ENCODE measurements at regions not wholly inside any gene's neighbourhood (a gene's known extent, or its start where the extent isn't known, plus 50 kb on each side); places are given as distances from the start of the nearest gene placed in this dataset.

- H3K9me3 ChIP-seq (ENCODE audit: control insufficient read depth, insufficient read depth, low read length): no peaks in the 10 kb centered on the region
- H3K4me1 ChIP-seq (ENCODE audit: control insufficient read depth, insufficient read depth, low read length): peaks cover 9% of the 10 kb centered on the region; the same call in 1 of the 2 replicates
These were observed 340.5 kb upstream of the KYNU start for GRCh38 chr2:142536966-142537365.

DNA sequence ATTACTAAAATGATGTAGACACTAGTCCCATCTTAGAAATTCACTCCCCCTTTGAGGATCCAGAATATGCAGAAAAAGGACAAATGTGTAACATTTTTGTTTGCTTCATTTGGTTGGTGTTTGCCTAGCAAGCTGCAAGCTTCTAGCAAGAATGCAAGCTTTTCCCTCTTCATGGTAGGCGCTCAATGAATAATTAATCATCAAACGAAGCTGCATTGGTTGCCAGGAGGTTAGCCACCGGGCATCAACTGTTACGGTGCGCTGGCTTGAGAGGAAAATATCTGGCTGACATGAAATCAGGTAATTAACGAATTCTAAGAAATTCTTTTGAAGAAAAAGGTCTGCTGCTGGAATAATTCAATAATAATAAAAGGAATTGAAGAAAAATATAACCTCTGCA, 341.0 kb upstream of the KYNU start:
- Histone ChIP-seq H3K9ac (ENCODE audit: low read depth, low read length) (no peak overlapping the region), H3K36me3 (ENCODE audit: control insufficient read depth, insufficient read depth, low read length) (no peaks in the 10 kb centered on the region), H3K4me3 (ENCODE audit: low read depth, low read length) (no peak overlapping the region), H3K27me3 (ENCODE audit: control insufficient read depth, insufficient read depth, low read length) (no peaks in the 10 kb centered on the region), H3K9me3 (ENCODE audit: control insufficient read depth, insufficient read depth, low read length) (no peaks in the 10 kb centered on the region), H3K27ac (ENCODE audit: low read depth, low read length) (no peak overlapping the region), H3K4me1 (ENCODE audit: control insufficient read depth, insufficient read depth, low read length) (peaks cover 9% of the 10 kb centered on the region; the same call in 1 of the 2 replicates)

More at GRCh38 chr2:142536966-142537365, 340.5 kb upstream of the KYNU start:
- H3K27ac ChIP-seq (ENCODE audit: low read depth, low read length): no peak overlapping the region
- no peaks in the 10 kb centered on the region for H3K27me3 ChIP-seq (ENCODE audit: control insufficient read depth, insufficient read depth, low read length)
- no peaks in the 10 kb centered on the region for H3K36me3 ChIP-seq (ENCODE audit: control insufficient read depth, insufficient read depth, low read length)
- H3K4me3 ChIP-seq (ENCODE audit: low read depth, low read length): no peak overlapping the region
- no peak overlapping the region for H3K9ac ChIP-seq (ENCODE audit: low read depth, low read length)

GRCh38 chr2:142535311-142535710, 342.2 kb upstream of the KYNU start:
- Histone ChIP-seq H3K4me1 (ENCODE audit: control insufficient read depth, insufficient read depth, low read length) (peaks cover 9% of the 10 kb centered on the region; the same call in 1 of the 2 replicates), H3K4me3 (ENCODE audit: low read depth, low read length) (no peak overlapping the region), H3K27me3 (ENCODE audit: control insufficient read depth, insufficient read depth, low read length) (no peaks in the 10 kb centered on the region), H3K27ac (ENCODE audit: low read depth, low read length) (no peak overlapping the region), H3K9me3 (ENCODE audit: control insufficient read depth, insufficient read depth, low read length) (no peaks in the 10 kb centered on the region), H3K36me3 (ENCODE audit: control insufficient read depth, insufficient read depth, low read length) (no peaks in the 10 kb centered on the region), H3K9ac (ENCODE audit: low read depth, low read length) (no peak overlapping the region)

DNA sequence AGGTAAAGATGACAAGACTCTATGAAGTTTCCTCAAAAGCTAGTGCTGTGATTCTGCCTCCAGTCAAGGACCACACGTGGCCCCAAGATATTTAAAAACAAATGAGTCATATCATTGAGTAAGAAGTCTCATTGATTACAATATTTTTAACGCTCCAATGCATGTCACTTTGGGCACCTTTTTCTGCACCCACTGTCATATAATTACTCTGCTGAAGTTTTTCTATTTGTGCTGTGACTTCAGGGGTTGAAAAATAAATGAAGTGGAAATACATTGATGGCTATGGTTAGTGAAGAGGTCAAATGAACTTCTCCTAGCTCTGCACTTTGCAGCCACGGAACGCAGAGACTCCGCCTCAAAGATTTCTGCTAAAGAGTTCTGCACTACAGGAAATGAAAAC, 344.3 kb upstream of the KYNU start:
- H3K4me3 ChIP-seq (ENCODE audit: low read depth, low read length): no peak overlapping the region
- H3K27me3 ChIP-seq (ENCODE audit: control insufficient read depth, insufficient read depth, low read length): no peaks in the 10 kb centered on the region
- H3K27ac ChIP-seq (ENCODE audit: low read depth, low read length): no peak overlapping the region
- no peaks in the 10 kb centered on the region for H3K9me3 ChIP-seq (ENCODE audit: control insufficient read depth, insufficient read depth, low read length)
- no peak overlapping the region for H3K9ac ChIP-seq (ENCODE audit: low read depth, low read length)
- peaks cover 9% of the 10 kb centered on the region; the same call in 1 of the 2 replicates for H3K4me1 ChIP-seq (ENCODE audit: control insufficient read depth, insufficient read depth, low read length)
- no peaks in the 10 kb centered on the region for H3K36me3 ChIP-seq (ENCODE audit: control insufficient read depth, insufficient read depth, low read length)

DNA sequence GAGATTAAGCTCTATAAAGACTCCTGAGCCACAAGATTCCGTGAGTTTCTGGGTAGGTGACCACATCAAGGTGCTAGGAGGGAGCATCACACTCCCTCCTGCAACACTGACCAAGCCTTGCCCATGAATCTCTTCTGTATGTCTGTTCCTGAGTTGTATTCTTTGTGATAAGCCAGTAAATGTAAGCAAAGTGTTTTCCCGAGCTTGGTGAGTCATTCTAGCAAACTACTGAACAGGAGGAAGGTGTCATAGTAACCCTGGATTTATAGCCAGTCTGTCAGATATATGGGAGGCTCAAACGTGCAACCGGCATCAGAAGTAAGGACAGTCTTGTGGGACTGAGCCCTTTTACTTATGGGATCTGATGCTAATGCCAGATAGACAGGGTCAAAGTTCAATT, 346.1 kb upstream of the KYNU start:
- H3K4me1 ChIP-seq (ENCODE audit: control insufficient read depth, insufficient read depth, low read length): no peaks in the 10 kb centered on the region
- no peaks in the 10 kb centered on the region for H3K27me3 ChIP-seq (ENCODE audit: control insufficient read depth, insufficient read depth, low read length)
- H3K27ac ChIP-seq (ENCODE audit: low read depth, low read length): no peak overlapping the region
- H3K36me3 ChIP-seq (ENCODE audit: control insufficient read depth, insufficient read depth, low read length): no peaks in the 10 kb centered on the region
- no peaks in the 10 kb centered on the region for H3K9me3 ChIP-seq (ENCODE audit: control insufficient read depth, insufficient read depth, low read length)
- no peak overlapping the region for H3K4me3 ChIP-seq (ENCODE audit: low read depth, low read length)
- H3K9ac ChIP-seq (ENCODE audit: low read depth, low read length): no peak overlapping the region

DNA sequence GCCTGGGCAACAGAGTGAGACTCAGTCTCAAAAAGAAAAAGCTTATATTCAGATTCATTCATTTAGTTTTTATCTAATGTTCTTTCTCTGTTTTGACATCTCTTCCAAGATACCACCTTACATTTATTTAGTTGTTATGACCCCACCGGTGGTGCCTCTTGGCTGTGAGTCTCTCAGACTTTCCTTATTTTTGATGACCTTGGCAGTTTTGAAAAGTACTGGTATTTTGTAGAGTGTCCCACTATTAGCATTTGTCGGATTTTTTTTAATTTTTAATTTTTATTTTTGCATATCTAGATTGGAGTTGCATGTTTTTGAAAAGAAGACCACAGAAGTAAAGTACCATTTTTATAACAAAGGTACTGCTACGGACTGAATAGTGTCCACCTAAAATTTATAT, 351.7 kb upstream of the KYNU start:
- no peak overlapping the region for H3K4me3 ChIP-seq (ENCODE audit: low read depth, low read length)

GRCh38 chr2:142521492-142521891, 356.0 kb upstream of the KYNU start:
- H3K4me1 ChIP-seq (ENCODE audit: control insufficient read depth, insufficient read depth, low read length): no peaks in the 10 kb centered on the region
- no peak overlapping the region for H3K27ac ChIP-seq (ENCODE audit: low read depth, low read length)
- H3K36me3 ChIP-seq (ENCODE audit: control insufficient read depth, insufficient read depth, low read length): no peaks in the 10 kb centered on the region
- H3K27me3 ChIP-seq (ENCODE audit: control insufficient read depth, insufficient read depth, low read length): no peaks in the 10 kb centered on the region
- H3K9me3 ChIP-seq (ENCODE audit: control insufficient read depth, insufficient read depth, low read length): no peaks in the 10 kb centered on the region
- no peak overlapping the region for H3K9ac ChIP-seq (ENCODE audit: low read depth, low read length)
- H3K4me3 ChIP-seq (ENCODE audit: low read depth, low read length): no peak overlapping the region

More for the DNA sequence above, 351.7 kb upstream of the KYNU start:
- no peak overlapping the region for H3K9ac ChIP-seq (ENCODE audit: low read depth, low read length)
- no peak overlapping the region for H3K27ac ChIP-seq (ENCODE audit: low read depth, low read length)
- H3K4me1 ChIP-seq (ENCODE audit: control insufficient read depth, insufficient read depth, low read length): no peaks in the 10 kb centered on the region
- H3K9me3 ChIP-seq (ENCODE audit: control insufficient read depth, insufficient read depth, low read length): no peaks in the 10 kb centered on the region
- no peaks in the 10 kb centered on the region for H3K27me3 ChIP-seq (ENCODE audit: control insufficient read depth, insufficient read depth, low read length)
- no peaks in the 10 kb centered on the region for H3K36me3 ChIP-seq (ENCODE audit: control insufficient read depth, insufficient read depth, low read length)

DNA sequence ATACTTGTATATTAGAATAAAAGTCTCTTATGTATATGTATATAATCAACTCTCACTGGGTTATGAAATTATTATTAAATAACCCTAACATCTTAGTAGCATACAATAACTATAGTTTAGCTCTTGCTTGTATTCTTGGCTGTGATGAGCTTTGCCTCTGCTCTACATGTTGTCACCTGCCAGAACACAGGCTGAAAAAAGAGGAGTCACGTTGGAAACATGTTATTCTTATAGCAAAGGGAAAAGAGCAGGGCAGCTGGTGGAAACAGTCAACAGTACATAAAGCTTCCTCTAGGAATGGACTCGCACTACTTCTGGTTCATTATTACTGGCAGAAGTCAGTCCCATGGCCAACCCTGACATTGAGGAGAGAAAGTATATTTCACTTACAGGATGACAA, 362.0 kb upstream of the KYNU start:
- Histone ChIP-seq H3K4me1 (ENCODE audit: control insufficient read depth, insufficient read depth, low read length) (peaks cover 11% of the 10 kb centered on the region), H3K4me3 (ENCODE audit: low read depth, low read length) (no peak overlapping the region), H3K36me3 (ENCODE audit: control insufficient read depth, insufficient read depth, low read length) (no peaks in the 10 kb centered on the region), H3K27ac (ENCODE audit: low read depth, low read length) (no peak overlapping the region), H3K9ac (ENCODE audit: low read depth, low read length) (no peak overlapping the region), H3K27me3 (ENCODE audit: control insufficient read depth, insufficient read depth, low read length) (no peaks in the 10 kb centered on the region), H3K9me3 (ENCODE audit: control insufficient read depth, insufficient read depth, low read length) (no peaks in the 10 kb centered on the region)

DNA sequence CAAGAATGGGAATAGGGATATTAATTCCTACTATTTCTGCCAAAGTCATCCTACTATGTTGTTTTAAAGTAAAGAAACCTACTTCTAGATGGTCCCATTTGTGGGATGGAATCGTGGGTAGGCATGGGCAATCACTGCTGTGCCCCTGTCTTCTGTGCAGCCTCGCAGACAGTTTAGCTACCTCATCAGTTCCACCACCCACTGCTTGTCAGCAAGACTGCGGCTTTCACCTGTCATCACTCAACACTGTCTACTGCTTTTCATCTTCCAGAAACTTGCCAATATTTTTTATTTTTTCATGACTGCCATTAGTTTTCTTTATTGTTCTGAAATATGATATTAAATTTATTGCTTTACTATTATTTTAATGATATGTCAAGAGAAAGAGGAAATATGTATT, 368.1 kb upstream of the KYNU start:
- no peak overlapping the region for H3K9ac ChIP-seq (ENCODE audit: low read depth, low read length)
- H3K9me3 ChIP-seq (ENCODE audit: control insufficient read depth, insufficient read depth, low read length): no peaks in the 10 kb centered on the region
- no peaks in the 10 kb centered on the region for H3K36me3 ChIP-seq (ENCODE audit: control insufficient read depth, insufficient read depth, low read length)
- no peak overlapping the region for H3K4me3 ChIP-seq (ENCODE audit: low read depth, low read length)
- H3K4me1 ChIP-seq (ENCODE audit: control insufficient read depth, insufficient read depth, low read length): peaks cover 6% of the 10 kb centered on the region
- no peaks in the 10 kb centered on the region for H3K27me3 ChIP-seq (ENCODE audit: control insufficient read depth, insufficient read depth, low read length)
- no peak overlapping the region for H3K27ac ChIP-seq (ENCODE audit: low read depth, low read length)

GRCh38 chr2:142504754-142505153, 372.7 kb upstream of the KYNU start:
- no peak overlapping the region for H3K27ac ChIP-seq (ENCODE audit: low read depth, low read length)
- no peaks in the 10 kb centered on the region for H3K9me3 ChIP-seq (ENCODE audit: control insufficient read depth, insufficient read depth, low read length)
- no peaks in the 10 kb centered on the region for H3K4me1 ChIP-seq (ENCODE audit: control insufficient read depth, insufficient read depth, low read length)
- H3K36me3 ChIP-seq (ENCODE audit: control insufficient read depth, insufficient read depth, low read length): no peaks in the 10 kb centered on the region
- no peak overlapping the region for H3K4me3 ChIP-seq (ENCODE audit: low read depth, low read length)
- H3K27me3 ChIP-seq (ENCODE audit: control insufficient read depth, insufficient read depth, low read length): no peaks in the 10 kb centered on the region
- H3K9ac ChIP-seq (ENCODE audit: low read depth, low read length): no peak overlapping the region

DNA sequence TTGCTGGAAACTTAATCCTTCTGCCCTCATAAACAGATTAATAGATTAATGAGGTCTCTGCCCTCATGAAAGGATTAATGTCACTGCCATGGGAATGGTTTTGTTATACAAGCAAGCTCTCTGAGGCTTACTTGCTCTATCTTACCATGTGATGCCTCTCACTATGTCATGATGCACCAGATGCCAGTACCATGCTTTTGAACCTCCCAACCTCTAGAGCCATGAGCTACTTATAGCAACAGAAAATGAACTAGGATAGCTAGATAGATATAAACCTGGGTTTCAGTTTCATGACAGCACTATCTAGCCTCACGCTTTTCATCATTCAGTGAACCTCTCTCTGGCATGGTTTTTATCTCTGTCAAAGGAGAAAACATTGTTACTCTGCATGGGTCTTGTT, 371.6 kb upstream of the LRP1B start:
- Histone ChIP-seq H3K4me3 (ENCODE audit: low read depth, low read length) (no peak overlapping the region), H3K36me3 (ENCODE audit: control insufficient read depth, insufficient read depth, low read length) (no peaks in the 10 kb centered on the region), H3K27ac (ENCODE audit: low read depth, low read length) (no peak overlapping the region), H3K27me3 (ENCODE audit: control insufficient read depth, insufficient read depth, low read length) (no peaks in the 10 kb centered on the region), H3K4me1 (ENCODE audit: control insufficient read depth, insufficient read depth, low read length) (no peaks in the 10 kb centered on the region), H3K9me3 (ENCODE audit: control insufficient read depth, insufficient read depth, low read length) (no peaks in the 10 kb centered on the region), H3K9ac (ENCODE audit: low read depth, low read length) (no peak overlapping the region)

- 0 out of 2 replicates have a peak, but pooled peaks cover 2% of the 10 kb centered on the region for H3K4me1 ChIP-seq (ENCODE audit: control insufficient read depth, insufficient read depth, low read length)
- peaks cover 2% of the 10 kb centered on the region; the same call in 1 of the 2 replicates for H3K9me3 ChIP-seq (ENCODE audit: control insufficient read depth, insufficient read depth, low read length)
- H3K4me3 ChIP-seq (ENCODE audit: low read depth, low read length): no peak overlapping the region
- H3K27me3 ChIP-seq (ENCODE audit: control insufficient read depth, insufficient read depth, low read length): no peaks in the 10 kb centered on the region
- no peak overlapping the region for H3K27ac ChIP-seq (ENCODE audit: low read depth, low read length)
- no peak overlapping the region for H3K9ac ChIP-seq (ENCODE audit: low read depth, low read length)
- H3K36me3 ChIP-seq (ENCODE audit: control insufficient read depth, insufficient read depth, low read length): no peaks in the 10 kb centered on the region
These were observed 364.3 kb upstream of the LRP1B start for GRCh38 chr2:142495141-142495540.

All from HUES48 (cell line).